Fibroblast of skin of back (primary cell): ENCODE measurements at regions not wholly inside any gene's neighbourhood (a gene's known extent, or its start where the extent isn't known, plus 50 kb on each side); places are given as distances from the start of the nearest gene placed in this dataset.
"Not testable (repeated sequence)": the region's sequence is repeated elsewhere in the genome, so short reads cannot be mapped to it uniquely, and the experiment has no call there.

Experiments used
- DNase-seq: peaks from one replicate; pipeline ENCODE4 v3.0.0-alpha.2; 2013

- DNase-seq = not testable (repeated sequence)
Measured at GRCh38 chr7:32645255-32645654, 150.0 kb downstream of the AVL9 start.

DNA sequence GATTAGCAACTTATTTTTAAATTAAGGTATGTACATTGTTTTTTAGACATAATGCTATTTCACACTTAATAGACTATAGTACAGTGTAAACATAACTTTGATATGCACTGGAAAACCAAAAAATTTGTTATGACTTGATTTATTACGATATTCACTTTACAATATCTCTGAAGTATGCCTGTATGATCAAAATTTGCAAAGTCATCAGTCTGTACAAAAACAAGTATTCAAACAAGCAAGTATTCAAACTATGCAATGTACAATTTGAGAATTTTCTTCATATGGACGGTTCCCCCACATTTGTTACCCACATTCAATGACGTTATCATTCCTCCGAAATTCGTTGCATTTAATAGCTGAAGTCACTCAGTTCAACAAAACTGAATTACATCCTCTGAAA lies 147.9 kb downstream of the AVL9 start:
- DNase-seq = no peak

GRCh38 chr7:32639122-32639521 lies 143.8 kb downstream of the AVL9 start:
- DNase-seq = no peak

- not testable (repeated sequence) for DNase-seq
Measured at GRCh38 chr7:32638479-32639121, 143.3 kb downstream of the AVL9 start.
